HFF-Myc (cell line): ENCODE measurements at regions not wholly inside any gene's neighbourhood (a gene's known extent, or its start where the extent isn't known, plus 50 kb on each side); places are given as distances from the start of the nearest gene placed in this dataset.

ENCODE experiments used
- DNase-seq: peaks from one replicate; pipeline ENCODE4 v3.0.0-alpha.2; 2011; ENCODE audit warnings: low read depth; ENCODE audit errors: extremely low read depth
- H3K4me3 ChIP-seq: replicated peaks from 2 replicates; pipeline ENCODE4 v1.5.1; 2011; ENCODE audit warnings: low read depth, mild to moderate bottlenecking, control low read depth, low read length
- TF ChIP-seq, protein P1 (sequence below): IDR thresholded peaks from 2 replicates; pipeline ENCODE4 v1.5.1; 2012; ENCODE audit warnings: mild to moderate bottlenecking, low read depth, low read length, control low read depth; ENCODE audit errors: missing control alignments

DNA sequence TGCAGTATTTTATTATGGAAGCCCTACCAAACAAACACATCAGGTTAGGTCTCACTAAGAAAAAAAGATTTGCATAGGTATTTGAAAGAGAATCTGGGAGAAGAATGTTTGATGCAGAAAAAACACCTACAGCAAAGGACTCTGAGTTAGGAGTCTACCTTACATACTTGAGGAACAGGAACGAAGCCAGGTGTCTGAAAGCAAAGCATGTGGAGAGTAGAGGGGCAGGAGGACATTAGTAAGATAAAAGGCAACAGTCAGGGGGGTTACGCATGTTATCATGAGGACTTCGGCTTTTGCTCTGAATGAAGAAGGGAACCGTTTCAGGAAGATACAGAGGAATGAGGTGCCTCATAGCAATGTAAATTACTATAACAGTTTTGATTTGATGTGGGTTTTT is 87.9 kb upstream of the PTER start:
- DNase-seq = no peak
- TF ChIP-seq, protein P1, sequence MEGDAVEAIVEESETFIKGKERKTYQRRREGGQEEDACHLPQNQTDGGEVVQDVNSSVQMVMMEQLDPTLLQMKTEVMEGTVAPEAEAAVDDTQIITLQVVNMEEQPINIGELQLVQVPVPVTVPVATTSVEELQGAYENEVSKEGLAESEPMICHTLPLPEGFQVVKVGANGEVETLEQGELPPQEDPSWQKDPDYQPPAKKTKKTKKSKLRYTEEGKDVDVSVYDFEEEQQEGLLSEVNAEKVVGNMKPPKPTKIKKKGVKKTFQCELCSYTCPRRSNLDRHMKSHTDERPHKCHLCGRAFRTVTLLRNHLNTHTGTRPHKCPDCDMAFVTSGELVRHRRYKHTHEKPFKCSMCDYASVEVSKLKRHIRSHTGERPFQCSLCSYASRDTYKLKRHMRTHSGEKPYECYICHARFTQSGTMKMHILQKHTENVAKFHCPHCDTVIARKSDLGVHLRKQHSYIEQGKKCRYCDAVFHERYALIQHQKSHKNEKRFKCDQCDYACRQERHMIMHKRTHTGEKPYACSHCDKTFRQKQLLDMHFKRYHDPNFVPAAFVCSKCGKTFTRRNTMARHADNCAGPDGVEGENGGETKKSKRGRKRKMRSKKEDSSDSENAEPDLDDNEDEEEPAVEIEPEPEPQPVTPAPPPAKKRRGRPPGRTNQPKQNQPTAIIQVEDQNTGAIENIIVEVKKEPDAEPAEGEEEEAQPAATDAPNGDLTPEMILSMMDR = no peak
- H3K4me3 ChIP-seq = no peak overlapping the region

DNA sequence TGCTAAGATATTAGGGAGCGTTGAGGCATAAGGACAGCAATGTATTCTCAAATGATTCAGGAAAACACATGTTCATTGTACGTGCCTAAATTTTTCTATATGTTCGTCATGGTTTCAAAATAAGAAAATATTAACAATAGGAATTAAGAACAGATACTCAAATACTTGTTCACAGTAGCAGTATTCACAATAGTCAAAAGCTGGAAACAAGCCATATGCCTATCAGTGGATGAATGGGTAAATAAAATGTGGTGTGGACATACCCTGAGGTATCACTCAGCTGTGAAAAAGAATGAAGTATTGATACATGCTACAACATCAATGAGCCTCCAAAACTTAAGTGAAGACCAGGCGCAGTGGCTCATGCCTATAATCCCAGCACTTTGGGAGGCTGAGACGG is 84.7 kb upstream of the PTER start:
- DNase-seq = no peak
- TF ChIP-seq, protein P1 = no peak
- no peak overlapping the region for H3K4me3 ChIP-seq

- TF ChIP-seq, protein P1 = no peak
- H3K4me3 ChIP-seq = no peak overlapping the region
- DNase-seq = no peak
Observed at GRCh38 chr10:16360001-16360400, 76.8 kb upstream of the PTER start.

DNA sequence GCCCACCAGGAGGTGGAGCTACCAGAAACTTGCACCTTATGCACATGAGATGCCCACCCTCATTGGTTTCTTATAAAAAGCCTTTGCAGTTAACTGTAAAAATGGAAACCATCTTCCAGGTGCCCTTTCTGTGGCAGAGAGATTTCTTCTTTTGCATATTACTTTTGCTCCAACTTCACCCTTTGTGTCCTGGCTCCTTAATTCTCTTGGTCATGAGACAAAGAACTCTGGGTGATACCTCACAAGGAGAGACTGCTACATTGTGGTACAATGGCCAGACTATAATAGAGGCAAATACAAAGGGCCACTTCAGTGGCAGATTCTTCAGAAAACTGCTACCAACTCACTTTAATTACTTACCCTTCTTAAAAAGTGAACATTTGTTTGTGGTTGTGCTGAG is 76.4 kb upstream of the PTER start:
- H3K4me3 ChIP-seq = no peak overlapping the region
- TF ChIP-seq, protein P1 = no peak
- DNase-seq = no peak

- DNase-seq = no peak
- H3K4me3 ChIP-seq = no peak overlapping the region
- TF ChIP-seq, protein P1 = no peak
Observed at GRCh38 chr10:16361086-16361485, 75.7 kb upstream of the PTER start.

DNA sequence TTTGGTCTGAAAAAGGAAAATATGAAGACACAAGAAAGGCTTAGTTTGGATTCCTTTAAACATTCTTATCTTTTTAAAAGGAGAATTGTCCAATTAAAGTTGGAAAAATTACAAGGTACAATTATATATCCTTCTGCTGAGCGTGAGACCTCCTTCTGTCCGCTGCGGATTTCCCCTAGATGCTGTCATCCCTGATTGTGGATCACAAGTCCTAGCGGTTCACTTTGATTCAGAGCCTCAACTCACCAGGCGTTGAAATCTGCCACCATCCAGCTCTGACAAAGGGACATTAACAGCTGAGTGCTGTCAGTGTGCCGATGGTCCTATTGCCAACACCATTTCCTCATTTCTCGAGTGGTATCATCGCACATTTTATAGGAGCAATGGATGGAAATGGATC is 73.1 kb upstream of the PTER start:
- DNase-seq = no peak
- TF ChIP-seq, protein P1 = no peak
- H3K4me3 ChIP-seq = no peak overlapping the region

- DNase-seq = no peak
- H3K4me3 ChIP-seq = no peak overlapping the region
- TF ChIP-seq, protein P1 = no peak
Observed at GRCh38 chr10:16367621-16368292, 69.1 kb upstream of the PTER start.
